Vagina (tissue), 2 donors: ENCODE measurements at regions not wholly inside any gene's neighbourhood (a gene's known extent, or its start where the extent isn't known, plus 50 kb on each side); places are given as distances from the start of the nearest gene placed in this dataset.

Source experiments
- CTCF ChIP-seq, 3 experiments: fragments of 450-650 bp in 2 of 3; fragments of 200-600 bp in 1 of 3; sonication (generic) in 1 of 3; IDR thresholded peaks; one replicate each; pipeline ENCODE4 v1.5.1; 2017 to 2019; ENCODE audit warnings: antibody characterized with exemption in 3 of 3, mild to moderate bottlenecking in 2 of 3, moderate library complexity in 2 of 3
- POLR2A ChIP-seq, 2 donors: fragments of 450-650 bp; IDR thresholded peaks; one replicate each; pipeline ENCODE4 v1.6.1; 2017; ENCODE audit warnings: antibody characterized with exemption in 2 of 2, mild to moderate bottlenecking in 2 of 2, moderate library complexity in 2 of 2
- POLR2AphosphoS5 ChIP-seq, 2 donors: sonication (generic); formaldehyde crosslinking; IDR thresholded peaks; one replicate each; pipeline ENCODE4 v1.9.0; 2017; ENCODE audit warnings: antibody characterized with exemption in 2 of 2, mild to moderate bottlenecking in 2 of 2, low read depth in 1 of 2; ENCODE audit not compliant: insufficient read depth in 1 of 2

- no peak for TF ChIP-seq POLR2A (IDR thresholded peaks at IDR 0.05)
- no peak for TF ChIP-seq POLR2AphosphoS5 (IDR thresholded peaks at IDR 0.05; ENCODE audit: insufficient read depth in 1 of 2, low read depth in 1 of 2)
- TF ChIP-seq CTCF (IDR thresholded peaks at IDR 0.05), result no peak
Observed at GRCh38 chr10:121217331-121217730, 366.2 kb downstream of the WDR11 start.
